T1000 (cell line): ENCODE measurements at regions not wholly inside any gene's neighbourhood (a gene's known extent, or its start where the extent isn't known, plus 50 kb on each side); places are given as distances from the start of the nearest gene placed in this dataset.

Experiments used
- DNase-seq: peaks from one replicate; lab custom pipeline; 2025; ENCODE audit warnings: mixed read lengths; lab: John Stamatoyannopoulos, UW

DNA sequence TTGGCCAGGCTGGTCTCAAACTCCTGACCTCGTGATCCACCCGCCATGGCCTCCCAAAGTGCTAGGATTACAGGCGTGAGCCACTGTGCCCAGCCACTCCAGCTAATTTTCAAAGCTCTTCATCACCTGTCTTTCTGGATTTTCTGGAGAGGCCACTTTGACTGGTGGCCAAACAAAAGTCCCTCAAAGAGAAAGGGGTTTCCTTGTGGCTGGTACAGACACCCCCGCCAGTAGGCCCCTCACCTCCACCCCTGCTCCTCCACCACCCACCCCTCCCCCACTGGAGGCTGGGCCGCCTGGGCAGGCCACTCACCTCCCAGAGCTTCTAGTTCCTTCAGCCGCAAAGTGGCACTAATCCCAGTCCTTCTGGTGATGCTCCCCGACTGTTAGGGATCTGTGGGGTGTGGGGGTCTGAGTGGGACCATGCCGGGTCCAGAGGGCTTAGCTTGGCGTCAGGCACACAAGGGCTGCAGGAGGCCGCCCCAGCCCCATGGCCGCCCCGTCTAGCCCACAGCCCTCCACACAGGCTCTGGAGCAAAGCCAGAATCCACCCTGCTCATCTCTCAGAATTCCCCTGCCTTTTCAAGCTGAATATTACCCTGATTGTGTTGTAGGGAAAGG is 182.0 kb upstream of the IER5L start:
- no peak for DNase-seq

DNA sequence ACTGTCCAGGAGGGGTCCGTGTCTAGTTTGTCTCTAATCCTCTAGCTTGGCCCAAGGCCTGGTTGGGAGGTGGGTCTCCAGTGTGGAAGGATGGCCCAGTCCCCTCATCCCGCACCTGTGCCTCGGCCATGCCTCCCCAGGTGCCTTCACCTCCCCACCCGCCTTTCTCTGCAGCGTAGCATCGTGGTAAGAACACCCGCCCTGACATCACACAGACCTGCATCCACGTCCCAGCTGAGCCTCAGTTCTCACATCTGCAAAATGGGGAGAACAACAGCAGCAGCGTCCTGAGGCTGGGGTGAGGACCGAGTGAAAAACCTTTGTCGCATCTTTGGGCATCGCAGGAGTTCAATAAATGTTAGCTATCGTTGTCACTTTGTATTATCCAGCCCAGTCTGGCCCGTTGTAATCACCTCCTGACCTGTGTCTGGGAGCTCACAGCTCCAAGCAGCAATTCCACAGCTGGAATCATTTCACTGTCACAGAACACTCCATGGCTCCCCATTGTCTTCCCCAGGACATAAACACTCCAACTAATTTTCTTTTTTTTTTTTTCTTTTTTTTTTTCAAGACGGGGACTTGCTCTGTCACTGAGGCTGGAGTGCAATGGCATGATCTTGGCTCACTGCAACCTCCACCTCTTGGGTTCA is 181.2 kb upstream of the IER5L start:
- DNase-seq = no peak

- DNase-seq = no peak
Observed at GRCh38 chr9:129358621-129359154, 180.6 kb upstream of the IER5L start.

DNA sequence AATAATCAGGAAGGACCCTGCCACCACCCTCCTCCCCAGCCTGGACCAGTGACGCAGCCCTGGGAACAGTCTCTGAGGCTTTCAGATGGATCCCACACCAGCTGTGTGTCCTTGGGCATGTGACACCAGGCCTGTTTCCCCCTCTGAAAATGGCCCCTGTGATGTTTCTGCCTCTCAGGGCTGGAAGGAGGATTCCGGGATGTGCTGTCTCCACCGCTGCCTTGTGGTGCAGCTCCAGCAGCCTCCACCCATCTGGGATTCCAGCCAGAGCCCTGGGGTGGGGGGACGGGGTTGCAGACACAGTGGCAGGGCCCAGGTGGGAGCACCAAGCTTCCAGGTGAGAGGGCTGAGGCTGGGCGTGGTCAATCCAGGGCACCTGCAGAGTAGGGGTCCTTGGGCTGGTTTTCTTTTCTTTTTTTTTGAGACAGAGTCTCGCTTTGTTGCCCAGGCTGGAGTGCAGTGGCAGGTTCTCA is 179.7 kb upstream of the IER5L start:
- no peak for DNase-seq

DNA sequence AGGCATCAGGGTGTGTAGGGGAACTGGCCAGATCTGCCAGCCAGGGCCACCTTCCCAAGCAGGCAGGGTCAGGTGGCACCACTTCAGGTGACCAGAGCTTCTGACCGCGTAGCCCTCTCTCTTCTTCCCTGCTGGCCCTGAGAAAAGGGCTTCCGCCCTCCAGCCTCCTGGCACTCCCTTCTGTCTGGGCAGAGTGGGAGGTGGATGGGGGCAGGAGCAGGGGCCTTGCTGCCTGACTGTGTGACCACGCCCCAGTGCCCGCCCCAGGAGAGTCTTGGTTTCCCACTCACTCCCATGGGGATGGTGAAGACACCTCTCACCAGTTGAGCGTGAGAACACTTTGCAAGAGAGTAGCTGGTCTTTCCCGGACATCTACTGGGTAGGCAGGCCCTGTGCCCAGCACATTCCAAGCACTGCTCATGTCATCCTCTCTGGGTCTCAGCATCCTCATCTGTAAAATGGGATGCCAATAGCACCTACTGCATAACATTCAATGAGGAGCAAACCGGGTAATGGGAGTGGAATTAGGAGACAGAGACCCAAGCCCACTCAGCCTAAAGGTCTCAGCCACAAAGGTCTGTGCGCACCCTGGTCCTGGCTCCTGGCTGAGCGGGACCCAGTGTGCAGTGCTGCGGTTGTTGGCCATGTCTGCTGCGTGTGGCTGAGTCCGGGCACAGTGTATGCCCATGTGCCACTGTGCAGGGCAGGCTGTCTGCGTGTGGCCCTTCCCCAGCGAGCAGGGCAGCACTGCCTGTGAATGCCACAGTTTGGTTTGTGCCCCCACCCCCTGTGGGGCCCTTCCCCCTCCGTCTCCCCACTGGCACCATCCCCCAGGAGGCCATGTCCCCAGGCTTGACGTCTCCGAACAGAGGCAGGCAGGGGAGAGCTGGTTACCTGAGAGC is 179.1 kb upstream of the IER5L start:
- DNase-seq = no peak

GRCh38 chr9:129355631-129356030 is 177.6 kb upstream of the IER5L start:
- no peak for DNase-seq

GRCh38 chr9:129354498-129354897 is 176.4 kb upstream of the IER5L start:
- DNase-seq = no peak

GRCh38 chr9:129353697-129354336 is 175.8 kb upstream of the IER5L start:
- no peak for DNase-seq

- DNase-seq = no peak
Observed at GRCh38 chr9:129352146-129352865, 174.2 kb upstream of the IER5L start.

- no peak for DNase-seq
Observed at GRCh38 chr9:129351642-129352145, 173.6 kb upstream of the IER5L start.

GRCh38 chr9:129351058-129351641 is 173.1 kb upstream of the IER5L start:
- no peak for DNase-seq

DNA sequence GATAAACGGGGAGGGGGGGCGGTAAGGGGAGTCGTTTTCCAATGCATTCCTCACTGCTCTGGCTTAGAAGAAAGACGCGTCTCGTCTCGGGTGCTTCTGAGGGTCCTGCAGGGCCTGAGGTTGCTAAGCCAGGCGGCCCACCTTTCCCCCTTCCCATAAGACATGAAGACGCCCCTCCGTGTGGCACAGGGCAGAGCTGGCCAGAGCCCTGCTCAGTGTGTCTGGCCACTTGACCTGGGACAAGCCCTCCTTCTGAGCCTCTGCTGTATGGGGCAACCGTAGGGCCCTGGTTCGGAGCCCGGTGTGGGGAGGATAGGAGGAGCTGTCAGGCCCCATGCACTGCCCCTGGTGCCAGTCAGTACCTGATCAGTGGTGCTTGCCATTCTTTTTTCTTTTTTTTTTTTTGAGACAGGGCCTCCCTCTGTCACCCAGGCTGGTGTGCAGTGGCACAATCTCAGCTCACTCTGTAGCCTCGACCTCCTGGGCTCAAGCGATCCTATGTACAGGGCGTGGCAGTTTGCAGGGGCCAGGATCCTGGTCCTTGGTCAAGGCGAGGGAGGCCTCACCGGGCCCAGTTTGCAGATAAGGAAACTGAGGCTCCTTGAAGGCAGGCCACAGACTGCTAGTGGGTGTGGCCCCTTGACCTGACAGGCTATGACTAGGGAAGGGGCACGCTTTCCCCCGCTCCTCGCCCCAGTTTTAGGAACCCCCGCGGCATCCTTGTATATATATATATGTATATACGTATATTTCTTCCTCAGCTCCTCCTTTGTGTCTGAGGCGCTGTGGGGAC is 172.3 kb upstream of the IER5L start:
- DNase-seq = no peak

GRCh38 chr9:129349665-129349947 is 171.5 kb upstream of the IER5L start:
- DNase-seq = no peak

- DNase-seq = no peak
Observed at GRCh38 chr9:129348890-129349664, 171.0 kb upstream of the IER5L start.

DNA sequence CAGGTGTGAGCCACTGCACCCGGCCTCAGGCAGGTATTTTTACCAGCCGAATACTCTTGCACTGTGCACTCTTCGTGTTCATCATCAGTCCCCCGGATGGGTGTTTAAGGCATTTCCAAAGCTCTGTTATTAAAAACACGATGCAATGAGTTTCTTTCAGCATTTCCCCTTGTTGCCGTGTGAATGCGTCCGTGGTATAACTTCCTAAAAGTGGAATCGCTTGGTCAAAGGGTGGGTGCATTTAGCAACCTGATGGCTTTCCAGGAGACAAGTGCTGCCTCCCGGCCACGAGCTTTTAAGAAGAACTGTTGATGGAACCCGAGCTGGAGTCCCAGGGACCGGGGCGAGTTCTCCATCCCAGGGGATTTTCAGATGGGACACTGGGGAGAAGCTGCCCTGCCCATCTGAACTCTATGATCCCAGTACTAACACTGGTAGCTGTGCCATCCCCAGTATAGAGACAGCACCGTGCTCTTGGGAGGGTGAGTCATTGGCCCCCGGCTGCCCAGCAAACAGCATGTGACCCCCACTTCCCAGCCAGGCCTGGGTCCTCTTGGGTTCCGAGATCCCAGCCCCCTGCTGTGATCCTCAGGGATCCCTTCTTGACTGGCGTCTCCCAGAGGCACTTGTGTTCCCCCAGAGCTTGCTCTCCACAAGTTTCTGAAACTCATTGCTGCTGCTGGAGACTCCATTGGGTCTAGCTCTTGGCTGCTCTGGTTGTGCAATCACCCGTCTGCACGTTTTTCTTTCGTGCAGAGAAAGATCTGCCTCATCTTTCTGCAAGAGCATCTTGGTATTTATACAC is 169.5 kb upstream of the IER5L start:
- no peak for DNase-seq

- no peak for DNase-seq
Observed at GRCh38 chr9:129346046-129346445, 168.0 kb upstream of the IER5L start.

DNA sequence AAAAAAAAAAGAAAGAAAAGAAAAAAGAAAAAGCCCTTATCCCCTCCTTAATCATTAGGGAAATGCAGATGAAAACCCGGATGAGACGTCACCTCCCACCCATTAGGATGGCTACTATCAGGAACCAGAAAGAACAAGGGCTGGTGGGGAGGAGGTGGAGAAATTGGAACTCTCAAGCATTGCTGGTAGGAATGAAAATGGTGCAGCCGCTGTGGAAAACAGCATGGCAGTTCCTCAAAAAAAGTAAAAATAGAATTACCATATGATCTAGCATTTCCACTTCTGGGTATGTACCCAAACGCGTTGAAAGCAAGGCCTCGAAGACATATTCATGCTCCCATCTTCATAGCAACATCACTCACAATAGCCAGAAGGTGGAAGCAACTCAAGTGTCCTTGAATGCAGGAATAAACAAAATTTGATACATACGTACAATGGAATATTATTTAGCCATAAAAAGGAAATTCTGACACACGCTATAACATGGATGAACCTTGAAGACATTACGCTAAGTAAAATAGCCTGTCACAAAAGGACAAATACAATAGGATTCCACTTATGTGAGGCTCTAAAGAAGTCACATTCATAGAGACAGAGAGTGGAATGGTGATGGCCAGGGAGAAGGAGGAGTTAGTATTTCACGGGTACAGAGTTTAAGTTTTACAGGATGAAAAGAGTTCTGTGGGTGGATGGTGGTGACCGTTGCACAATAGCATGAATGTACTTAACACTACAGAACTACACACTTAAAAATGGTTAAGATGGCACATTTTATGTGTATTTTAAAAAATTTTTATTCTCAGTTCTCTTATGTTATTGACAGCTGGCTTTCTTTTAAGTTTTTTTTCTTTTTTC is 166.8 kb upstream of the IER5L start:
- no peak for DNase-seq
